NAMALWA (cell line): ENCODE measurements at regions not wholly inside any gene's neighbourhood (a gene's known extent, or its start where the extent isn't known, plus 50 kb on each side); places are given as distances from the start of the nearest gene placed in this dataset.

ENCODE experiments used
- DNase-seq: peaks from one replicate; pipeline ENCODE4 v3.0.0-alpha.2; 2015; ENCODE audit warnings: low spot score

DNA sequence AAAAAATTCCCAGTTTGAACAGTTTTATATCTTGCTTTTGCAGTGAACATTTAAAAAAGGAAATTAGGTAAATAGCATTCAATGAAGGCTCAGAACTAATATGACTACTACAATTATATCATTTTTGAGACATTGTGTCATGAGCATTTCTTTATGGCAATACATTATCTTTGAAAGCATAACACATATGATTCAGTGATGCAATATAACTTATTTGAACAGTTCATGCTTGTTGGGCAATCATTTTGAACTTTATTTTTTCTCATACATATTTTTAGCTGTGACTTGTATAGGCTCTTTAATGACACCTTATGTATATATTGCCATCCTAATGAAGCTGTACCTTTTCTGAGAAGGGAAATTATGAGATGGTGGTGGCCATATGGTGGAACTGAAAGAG, 828.6 kb upstream of the NR2F2 start:
- DNase-seq, result no peak

DNA sequence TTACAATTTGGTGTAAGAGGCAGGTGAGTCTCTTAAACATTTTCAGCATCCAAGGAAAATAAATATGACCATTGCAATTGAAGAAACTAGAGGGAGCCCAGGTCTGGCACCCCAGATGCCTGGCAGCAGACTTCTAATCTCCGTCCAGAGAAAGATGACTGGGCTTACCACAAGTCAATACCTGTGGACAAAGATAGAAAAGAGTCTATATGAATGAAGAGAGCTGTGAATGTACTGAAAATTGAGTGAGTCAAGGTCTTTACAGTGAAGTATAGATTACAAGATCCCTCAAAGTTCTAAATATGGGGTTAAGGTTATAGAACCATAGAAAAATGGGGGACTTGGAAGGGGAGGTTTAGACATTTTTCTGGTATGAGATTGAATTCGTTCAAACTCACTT, 827.4 kb upstream of the NR2F2 start:
- DNase-seq, result no peak

DNA sequence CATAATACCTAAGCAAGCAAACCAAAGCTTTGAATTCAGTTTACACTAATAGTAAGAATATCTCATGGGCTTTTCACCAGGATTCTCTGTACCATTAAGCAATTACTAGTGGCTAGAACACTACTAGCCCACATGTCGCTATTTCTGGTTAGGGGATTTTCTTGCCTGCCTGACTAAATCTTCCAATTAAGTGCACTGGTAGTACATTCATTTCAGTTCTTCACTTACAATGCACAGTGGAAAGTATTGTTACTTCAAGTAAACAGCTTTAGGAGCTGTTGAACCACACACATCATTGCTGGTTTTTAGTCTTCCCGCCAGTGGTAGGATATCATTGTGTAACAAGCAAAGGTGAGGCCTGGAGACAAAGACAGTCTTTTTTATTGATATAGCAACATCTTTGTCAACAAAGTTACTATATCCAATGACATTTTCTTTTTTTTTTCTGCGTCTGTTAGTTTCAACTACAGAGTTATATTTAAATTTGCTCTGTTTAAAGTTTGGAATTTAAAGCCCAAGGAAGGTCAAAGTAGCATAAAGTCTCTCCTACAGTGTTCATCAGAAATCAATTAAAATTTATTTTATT, 826.8 kb upstream of the NR2F2 start:
- no peak for DNase-seq

DNA sequence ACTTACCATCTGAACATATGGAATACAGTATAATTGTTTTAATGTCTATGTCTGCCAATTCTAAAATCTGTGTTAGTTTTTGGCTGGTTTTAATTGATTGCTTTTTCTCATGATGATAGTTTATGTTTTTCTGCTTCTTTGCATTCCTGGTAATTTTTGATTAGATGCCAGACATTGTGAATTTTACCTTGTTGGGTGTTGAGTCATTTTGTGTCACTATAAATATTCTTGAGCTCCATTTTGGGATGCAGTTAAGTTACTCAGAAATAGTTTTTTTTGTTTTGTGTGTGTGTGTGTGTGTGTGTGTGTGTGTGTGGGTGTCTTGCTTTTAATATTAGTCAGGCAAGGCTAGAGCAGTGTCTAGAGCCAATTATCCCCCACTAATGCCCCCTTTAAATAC, 818.8 kb upstream of the NR2F2 start:
- DNase-seq, result no peak

DNA sequence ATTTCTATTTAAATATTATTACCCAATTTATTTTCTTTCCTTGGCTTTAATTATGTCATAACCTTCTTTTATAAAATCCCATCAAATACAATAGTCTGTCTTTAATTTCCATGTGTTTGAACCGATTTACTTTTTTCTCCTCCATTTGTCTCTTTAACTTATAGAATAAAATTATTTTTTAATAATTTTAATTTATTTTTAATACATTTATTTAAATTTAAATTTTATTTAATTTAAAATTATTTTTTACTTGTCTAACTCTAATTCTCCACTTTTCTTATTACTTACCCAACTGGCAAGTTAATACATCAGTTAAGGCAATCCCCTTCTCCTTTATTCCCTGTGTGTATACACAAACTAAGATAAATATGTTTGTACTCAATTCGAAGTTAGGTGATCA, 817.6 kb upstream of the NR2F2 start:
- no peak for DNase-seq

DNA sequence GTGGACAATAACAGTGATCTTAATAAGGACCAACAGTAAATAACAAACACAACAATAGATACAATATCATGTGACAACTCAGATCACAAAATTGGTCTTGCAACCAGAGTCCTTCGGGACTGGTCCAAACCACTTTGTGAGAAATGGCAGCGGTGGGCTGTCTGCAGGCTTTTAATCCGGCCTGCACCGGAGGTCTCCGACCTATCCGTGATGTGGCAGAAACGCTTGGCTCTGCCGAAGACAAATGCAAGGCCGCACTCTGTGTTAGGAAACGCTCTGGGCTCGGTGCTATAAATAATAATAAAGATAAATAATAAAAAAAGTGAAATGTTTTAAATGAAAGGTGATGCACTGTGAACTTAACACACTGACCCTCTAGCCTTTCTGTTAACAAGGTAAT, 810.6 kb upstream of the NR2F2 start:
- DNase-seq, result no peak

DNA sequence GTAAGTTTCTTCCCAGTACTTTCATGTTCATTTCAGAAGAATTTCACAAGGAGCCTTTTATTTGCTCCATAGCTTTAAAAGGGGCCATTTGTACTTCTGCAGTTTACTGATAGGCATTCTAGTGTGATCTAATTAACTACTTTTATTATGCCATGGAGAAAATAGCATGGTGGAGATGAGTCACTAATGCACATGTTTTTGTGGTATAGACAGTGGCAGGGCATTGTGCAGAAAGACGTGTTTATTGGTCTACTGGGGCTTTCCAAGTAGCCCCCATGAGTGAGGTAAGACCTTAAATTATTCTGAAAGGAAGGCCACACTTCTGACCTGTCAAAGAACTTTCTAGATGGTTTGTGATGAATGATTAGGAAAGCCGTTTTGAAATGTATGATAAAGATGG, 810.0 kb upstream of the NR2F2 start:
- no peak for DNase-seq

DNA sequence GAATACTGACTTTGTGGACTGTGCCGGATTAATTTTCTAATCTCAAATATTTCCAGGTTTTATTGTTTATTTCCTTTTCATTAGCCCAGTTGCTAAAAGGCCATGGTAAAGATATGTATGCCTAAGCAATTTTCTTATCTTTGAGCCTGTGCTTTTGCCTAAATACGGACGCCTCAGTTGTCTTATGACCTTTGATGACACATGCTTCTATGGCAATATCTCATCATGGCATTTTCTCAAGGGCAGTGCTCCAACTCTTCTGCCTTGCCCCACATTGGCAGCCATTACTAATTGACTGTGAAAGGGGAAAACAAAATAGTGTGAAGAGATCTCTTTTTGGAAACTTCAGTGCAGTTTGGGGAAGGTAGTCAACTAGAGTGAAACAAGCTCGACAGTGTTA, 809.6 kb upstream of the NR2F2 start:
- no peak for DNase-seq

DNA sequence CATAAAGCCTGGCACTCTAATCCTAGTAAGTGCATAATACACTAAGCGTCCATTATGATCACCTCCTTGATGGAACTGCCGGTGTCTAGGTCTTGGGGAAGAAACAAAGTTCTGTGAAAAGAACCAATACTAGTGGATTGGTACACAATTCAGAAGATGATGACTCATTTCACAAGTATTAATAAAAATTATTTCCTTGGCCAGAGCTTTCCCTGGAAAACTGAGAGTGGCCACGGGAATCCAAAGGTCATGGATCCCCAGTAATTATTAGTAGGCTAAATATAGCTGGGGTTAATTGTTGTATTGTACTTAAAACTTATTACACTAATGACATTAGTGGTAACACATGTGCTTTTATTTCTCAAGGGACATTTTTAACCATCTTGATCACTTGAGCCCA, 808.0 kb upstream of the NR2F2 start:
- no peak for DNase-seq

DNA sequence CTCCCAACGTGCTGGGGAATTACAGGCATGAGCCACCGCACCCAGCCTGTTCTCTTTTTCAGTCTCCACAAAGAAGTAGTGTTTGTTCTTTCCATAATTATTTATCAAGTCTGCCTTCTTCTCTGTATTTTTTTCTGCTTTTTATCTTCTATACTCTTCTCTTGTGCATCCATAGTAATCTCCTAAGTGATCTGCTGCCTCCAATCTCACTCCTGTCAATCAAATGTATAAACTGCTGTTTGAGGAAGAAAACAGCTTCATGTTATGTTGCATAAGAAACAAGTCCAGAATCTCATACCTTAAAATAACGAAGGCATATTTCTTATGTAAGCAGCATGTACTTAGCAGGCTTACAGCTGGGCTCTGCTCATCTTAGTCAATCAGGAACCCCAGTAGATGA, 801.6 kb upstream of the NR2F2 start:
- DNase-seq, result no peak

DNA sequence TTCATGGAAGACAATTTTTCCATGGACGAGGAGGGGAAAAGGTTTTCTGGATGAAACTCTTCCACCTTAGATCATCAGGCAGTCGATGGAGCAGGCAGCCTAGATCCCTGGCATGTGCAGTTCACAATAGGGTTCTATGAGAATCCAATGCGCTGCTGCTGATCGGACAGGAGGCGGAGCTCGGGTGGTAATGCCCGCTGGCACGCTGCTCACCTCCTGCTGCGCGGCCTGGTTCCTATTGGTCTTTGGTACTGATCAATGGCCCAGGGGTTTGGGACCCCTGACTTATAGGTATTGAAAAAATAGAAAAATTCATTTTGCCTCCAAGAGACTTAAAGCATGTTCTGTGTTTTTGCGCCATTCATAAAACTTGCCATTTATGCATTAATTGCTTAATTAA, 793.9 kb upstream of the NR2F2 start:
- DNase-seq, result no peak

DNA sequence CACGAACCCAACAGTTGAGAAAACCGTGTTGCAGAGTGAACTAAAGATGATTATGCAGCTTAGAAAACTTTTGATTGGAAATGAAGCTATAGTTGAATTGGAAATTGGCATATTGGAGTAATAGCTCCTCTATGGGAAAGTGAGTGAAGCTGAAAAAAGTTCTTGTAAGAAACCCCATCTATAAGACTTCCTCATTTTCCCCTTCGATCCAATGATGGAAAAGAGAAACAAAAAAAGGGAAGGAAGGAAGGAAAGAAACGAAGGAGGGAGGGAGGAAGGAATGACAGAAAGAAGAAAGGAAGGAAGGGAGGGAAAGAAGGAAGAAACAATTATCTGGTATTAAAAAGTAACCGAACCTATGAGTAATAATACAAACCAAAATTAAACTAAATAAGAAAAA, 791.8 kb upstream of the NR2F2 start:
- DNase-seq, result no peak

DNA sequence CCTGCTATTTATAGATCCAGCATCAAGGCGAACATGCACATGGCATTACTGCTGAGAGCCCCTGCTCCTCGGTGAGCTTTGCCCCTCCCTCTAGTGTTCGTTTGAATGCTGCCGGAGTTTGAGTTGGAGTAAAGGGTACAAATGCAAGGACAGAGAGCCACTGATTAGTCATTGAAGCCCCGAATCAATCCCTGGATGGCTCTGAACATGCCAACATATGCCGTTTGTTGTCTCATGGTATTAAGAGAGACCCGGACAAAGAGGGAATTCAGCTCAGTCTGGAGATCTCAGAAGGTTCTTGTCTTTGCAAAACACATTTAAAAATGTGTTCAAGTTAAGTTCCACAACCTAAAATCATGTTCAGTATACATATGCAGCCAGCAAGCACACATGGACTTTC, 789.2 kb upstream of the NR2F2 start:
- no peak for DNase-seq

DNA sequence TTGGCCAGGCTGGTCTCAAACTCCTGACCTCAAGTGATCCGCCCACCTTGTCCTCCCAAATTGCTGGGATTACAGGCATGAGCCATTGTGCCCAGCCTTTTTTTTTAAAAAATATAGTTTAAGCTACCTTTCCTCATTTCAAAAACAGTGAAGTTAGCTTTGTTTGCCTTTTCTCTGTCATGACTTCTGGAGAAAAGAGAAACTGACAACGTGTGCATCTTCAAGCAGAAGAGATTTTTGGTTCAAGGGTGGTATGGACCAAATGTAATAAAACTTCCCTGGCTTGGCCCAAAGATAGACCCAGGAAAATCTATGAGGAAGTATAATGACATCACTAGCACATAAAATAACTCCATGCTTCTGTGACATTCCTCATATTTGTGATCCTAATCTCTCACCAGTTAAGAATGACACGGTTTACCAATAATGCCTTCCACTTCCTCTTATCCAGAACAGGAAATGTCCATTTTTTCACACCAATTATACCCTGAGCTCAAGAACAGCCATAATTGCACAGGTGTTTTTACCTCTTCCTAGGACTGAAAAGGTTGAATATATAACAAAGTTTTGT, 781.2 kb upstream of the NR2F2 start:
- no peak for DNase-seq

DNA sequence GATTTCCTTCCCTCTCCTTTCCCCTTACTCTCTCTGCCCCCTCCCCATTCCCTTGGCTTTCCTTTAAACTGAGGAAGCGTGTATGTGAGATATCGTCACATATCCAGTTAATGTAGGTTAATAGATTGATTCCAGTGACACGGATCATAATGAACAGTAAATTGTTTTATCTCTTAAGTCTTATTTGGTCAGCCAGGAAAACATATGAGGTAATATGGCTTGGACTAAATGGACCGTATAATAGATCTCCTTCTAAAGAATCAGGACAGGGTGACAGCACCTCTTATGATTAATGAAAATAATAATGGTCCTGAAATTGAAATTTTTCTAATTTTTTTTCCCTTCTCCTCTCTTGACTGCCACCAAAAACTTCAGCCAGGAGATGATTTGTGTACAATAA, 779.8 kb upstream of the NR2F2 start:
- no peak for DNase-seq

DNA sequence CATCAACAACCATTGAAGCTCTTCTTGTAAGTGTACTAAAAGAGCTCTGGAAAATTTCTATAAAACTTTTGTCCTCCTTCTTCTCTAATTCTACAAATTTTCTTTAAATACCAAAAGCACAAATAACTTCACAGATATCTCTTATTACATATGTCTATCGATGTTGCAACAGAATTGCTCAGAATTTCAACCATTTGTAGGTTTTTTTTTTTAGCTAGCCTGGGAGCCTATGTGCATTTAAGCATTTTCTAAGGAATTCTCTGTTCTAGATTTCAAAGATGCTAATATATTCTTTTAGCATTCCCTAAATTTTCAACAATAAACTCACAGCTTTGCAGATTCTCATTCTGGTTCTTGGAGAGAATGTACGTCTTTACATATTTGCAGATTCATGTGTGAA, 774.3 kb upstream of the NR2F2 start:
- no peak for DNase-seq

DNA sequence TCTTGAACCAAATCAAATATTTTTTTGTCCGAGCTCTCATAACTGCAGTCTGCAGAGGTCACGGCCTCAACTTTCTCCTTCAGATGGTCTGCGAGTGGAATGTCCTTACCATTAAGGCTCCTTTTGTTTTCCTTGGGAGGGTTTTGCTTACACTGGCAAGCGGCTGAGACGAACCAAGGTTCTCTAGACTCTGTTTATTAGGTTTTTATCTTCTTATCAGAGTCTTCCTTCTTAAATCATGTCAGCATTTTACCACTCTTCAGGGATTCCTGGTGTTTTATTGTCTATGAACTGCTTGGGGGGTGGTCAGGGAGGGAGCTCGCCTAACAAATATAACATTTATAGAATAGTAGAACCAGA, 773.7 kb upstream of the NR2F2 start:
- no peak for DNase-seq

DNA sequence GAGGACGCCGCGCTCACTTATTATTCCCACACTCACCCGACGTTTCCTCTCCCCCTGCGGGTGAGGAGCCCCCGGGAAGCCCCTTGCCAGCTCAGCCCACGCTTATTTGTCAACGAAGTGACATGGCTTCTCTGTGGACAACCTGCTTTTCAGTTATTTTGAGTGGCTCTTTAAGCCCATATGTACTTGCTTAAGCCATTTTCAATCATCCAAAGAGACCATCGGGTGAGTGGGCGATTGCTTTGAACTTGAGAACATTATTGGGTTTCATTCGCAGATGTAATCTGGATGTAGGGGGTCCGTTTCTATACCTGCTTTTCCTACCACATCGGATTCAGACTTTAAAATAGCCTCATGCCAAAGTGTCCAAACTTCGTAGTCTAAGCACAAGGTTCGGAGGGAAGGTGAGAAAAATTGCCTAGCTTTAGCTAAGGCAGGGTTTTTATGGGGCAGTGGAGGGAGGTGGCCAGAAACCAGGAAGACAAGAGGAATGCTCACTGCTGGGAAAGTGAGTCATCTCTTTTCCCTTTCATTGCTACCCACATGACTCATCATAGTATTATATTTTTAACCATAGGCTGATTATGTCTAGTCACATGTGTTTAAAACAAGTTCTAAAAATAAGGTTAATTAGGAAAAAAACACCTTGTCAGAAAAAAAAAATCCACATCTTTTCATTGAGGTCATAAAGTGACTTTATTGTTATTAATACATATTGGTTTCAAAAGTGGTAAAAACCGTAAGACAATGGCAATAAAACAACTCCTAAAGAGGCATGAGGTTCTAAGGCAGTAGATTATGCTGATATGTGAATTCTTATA, 773.1 kb upstream of the NR2F2 start:
- no peak for DNase-seq

DNA sequence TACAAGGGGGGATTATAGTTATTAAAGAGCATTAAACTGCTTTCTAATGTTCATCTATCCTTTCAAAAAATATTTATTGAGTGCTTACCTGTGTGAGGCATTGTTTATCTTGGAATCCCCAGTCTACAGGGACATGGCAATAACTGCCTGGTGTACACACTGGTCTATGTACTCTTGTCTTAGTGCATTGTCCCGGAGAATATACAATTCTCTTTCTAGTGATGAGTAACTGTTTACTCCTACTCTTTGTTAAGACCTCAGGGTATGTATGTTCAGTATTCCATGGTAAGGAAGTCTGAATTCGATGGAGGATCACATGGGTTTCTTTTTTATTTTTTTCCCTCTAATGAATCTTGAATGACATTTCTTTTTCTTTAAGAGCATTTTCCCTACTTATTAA, 772.4 kb upstream of the NR2F2 start:
- no peak for DNase-seq

DNA sequence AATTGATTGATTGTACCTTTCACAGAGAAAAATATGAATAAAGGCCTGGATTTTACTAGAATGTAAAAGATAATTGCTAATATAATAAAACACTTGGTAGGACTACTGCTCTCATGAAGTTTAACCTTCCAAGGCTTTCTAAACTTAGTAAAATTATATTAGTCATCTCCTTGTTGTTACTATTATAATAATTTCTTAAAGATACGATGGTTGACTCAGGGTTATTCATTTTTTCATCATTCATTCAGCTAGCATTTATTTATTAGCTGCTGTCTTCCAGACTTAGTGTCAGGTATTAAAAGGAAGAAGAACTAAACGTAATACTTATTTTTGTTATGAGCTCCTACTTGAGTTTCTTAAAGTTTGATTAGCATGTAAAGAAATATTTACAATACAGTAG, 771.6 kb upstream of the NR2F2 start:
- no peak for DNase-seq

DNA sequence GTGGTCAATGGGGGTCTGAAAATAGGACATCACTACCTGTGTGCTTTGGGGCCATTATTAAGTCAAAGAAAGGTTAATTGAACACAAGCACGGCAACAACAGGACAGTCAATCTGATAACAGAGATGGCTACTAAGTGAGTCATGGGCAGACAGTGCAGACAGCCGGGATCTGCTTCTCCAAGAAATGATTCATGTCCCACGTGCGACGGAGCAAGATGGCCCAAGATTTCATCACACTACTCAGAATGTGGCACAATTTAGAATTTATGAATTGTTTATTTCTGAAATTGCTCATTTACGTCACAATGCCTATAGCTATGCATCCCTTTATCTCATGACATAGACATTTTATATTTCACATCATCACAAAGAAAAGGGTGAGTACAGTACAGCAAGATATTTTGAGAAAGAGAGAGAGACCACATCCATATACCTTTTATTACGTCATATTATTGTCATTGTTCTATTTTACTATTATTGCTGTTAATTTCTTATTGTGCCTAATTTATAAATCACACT, 770.6 kb upstream of the NR2F2 start:
- no peak for DNase-seq

DNA sequence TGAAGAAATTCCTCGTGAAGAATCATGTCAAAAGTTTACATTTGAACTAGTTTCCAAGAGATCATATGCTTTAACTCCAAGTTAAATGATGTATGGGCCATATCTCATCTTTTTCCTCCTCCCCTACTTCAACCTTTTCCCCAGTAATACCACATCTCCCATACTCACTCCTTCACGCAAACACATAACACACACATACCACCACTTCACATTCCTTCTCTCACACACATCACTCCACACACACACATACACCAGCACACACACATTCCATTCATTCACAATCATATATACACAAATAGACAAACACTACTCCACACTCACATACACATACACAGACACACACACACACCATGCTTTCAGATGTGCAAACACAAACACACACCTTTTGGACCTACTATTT, 769.0 kb upstream of the NR2F2 start:
- DNase-seq, result no peak

DNA sequence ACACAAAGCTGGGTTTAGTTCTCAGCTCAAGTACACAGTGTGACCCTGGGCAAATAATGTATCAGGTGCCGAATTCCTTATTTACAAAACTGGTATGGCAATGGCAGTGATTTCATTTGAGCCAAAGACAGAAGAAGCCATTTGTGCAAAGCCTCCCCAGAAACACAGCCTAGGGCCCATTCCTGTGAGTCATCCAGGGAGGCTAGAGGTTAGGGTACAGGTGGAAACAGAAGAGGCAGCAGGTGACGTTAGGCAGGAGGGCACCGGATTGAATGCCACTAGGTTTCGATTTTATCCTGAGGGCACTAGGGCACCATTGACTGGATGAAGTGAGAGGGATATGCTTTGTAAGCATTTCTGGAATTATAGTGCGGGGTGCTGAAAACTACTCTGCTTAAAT, 766.9 kb upstream of the NR2F2 start:
- DNase-seq, result no peak
